Fibroblast of lung (primary cell): ENCODE measurements at regions not wholly inside any gene's neighbourhood (a gene's known extent, or its start where the extent isn't known, plus 50 kb on each side); places are given as distances from the start of the nearest gene placed in this dataset.

ENCODE experiments used
- DNase-seq, 2 donors: peaks; one replicate each; pipeline versions ENCODE4 v3.0.0 to v3.0.0-alpha.2; 2010; ENCODE audit warnings: low read depth in 2 of 2
- H2AFZ ChIP-seq: 2 replicates; pipeline ENCODE4 v1.5.1; 2012; ENCODE audit warnings: low read length, control low read depth, inconsistent platforms
- H3K27ac ChIP-seq: 2 replicates; pipeline ENCODE4 v1.5.1; 2011; ENCODE audit warnings: low read length, control low read depth; ENCODE audit not compliant: insufficient read depth
- H3K27me3 ChIP-seq: 2 replicates; pipeline ENCODE4 v1.5.1; 2011; ENCODE audit warnings: mild to moderate bottlenecking, low read length; ENCODE audit not compliant: control insufficient read depth, insufficient read depth
- H3K36me3 ChIP-seq: 2 replicates; pipeline ENCODE4 v1.5.1; 2011; ENCODE audit warnings: low read length; ENCODE audit not compliant: control insufficient read depth, insufficient read depth
- H3K4me1 ChIP-seq: 2 replicates; pipeline ENCODE4 v1.5.1; 2011; ENCODE audit warnings: low read length; ENCODE audit not compliant: control insufficient read depth, insufficient read depth; ENCODE audit errors: extremely low read depth
- H3K4me2 ChIP-seq: 2 replicates; pipeline ENCODE4 v1.5.1; 2011; ENCODE audit warnings: low read length, control low read depth; ENCODE audit not compliant: insufficient read depth; ENCODE audit errors: extremely low read depth
- H3K4me3 ChIP-seq, 4 experiments: fragments of 200-600 bp in 1 of 4; sonication (generic) in 1 of 4; replicated peaks in 1 of 4; 2 replicates each; pipeline ENCODE4 v1.5.1; 2011 to 2016; ENCODE audit warnings: low read length in 4 of 4, low read depth in 3 of 4, mild to moderate bottlenecking in 3 of 4, control low read depth in 2 of 4, inconsistent platforms in 1 of 4, mixed read lengths in 1 of 4; ENCODE audit not compliant: insufficient read depth in 1 of 4; ENCODE audit errors: control extremely low read depth in 1 of 4
- H3K79me2 ChIP-seq: 2 replicates; pipeline ENCODE4 v1.5.1; 2012; ENCODE audit warnings: mild to moderate bottlenecking, low read length, inconsistent platforms; ENCODE audit not compliant: control insufficient read depth, insufficient read depth
- H3K9ac ChIP-seq: 2 replicates; pipeline ENCODE4 v1.5.1; 2011; ENCODE audit warnings: mild to moderate bottlenecking, low read length, control low read depth; ENCODE audit not compliant: insufficient read depth
- H3K9me3 ChIP-seq: 2 replicates; pipeline ENCODE4 v1.5.1; 2012; ENCODE audit warnings: low read depth, low read length; ENCODE audit not compliant: control insufficient read depth, insufficient read depth
- H4K20me1 ChIP-seq: 2 replicates; pipeline ENCODE4 v1.5.1; 2011; ENCODE audit warnings: low read length; ENCODE audit not compliant: control insufficient read depth, insufficient read depth; ENCODE audit errors: extremely low read depth
- CTCF ChIP-seq, 2 donors: IDR thresholded peaks in 1 of 2; conservative IDR thresholded peaks in 1 of 2; 1 replicate in 1 of 2; 2 replicates in 1 of 2; pipeline ENCODE4 v1.5.1; 2011 to 2012; ENCODE audit warnings: low read length in 2 of 2, control low read depth in 1 of 2, inconsistent platforms in 1 of 2, low read depth in 1 of 2, mild to moderate bottlenecking in 1 of 2
- EZH2 ChIP-seq: IDR thresholded peaks from 2 replicates; pipeline ENCODE4 v1.5.1; 2012; ENCODE audit warnings: low read length, control low read depth, mild to moderate bottlenecking; ENCODE audit errors: missing control alignments

GRCh38 chr18:37958499-37958898 lies 392.9 kb upstream of the CELF4 start:
- Histone ChIP-seq H3K27me3 (no peaks in the 10 kb centered on the region), H3K4me2 (no peak overlapping the region), H3K27ac (no peak overlapping the region), H2AFZ (no peak overlapping the region), H3K4me1 (no peaks in the 10 kb centered on the region), H3K4me3 (no peak overlapping the region), H4K20me1 (no peaks in the 10 kb centered on the region), H3K9ac (no peak overlapping the region), H3K9me3 (no peaks in the 10 kb centered on the region), H3K36me3 (no peaks in the 10 kb centered on the region), H3K79me2 (no peaks in the 10 kb centered on the region)
- TF ChIP-seq EZH2, result no peak
- TF ChIP-seq CTCF (conservative IDR thresholded peaks at IDR 0.05 in 1 of 2, IDR thresholded peaks at IDR 0.05 in 1 of 2; ENCODE audit: low read depth in 1 of 2, low read length in 2 of 2), result no peak
- DNase-seq, result no peak

GRCh38 chr18:37956902-37957301 lies 391.3 kb upstream of the CELF4 start:
- H3K9ac ChIP-seq, result no peak overlapping the region
- no peaks in the 10 kb centered on the region for H3K36me3 ChIP-seq
- H3K79me2 ChIP-seq, result no peaks in the 10 kb centered on the region
- H3K27me3 ChIP-seq, result no peaks in the 10 kb centered on the region
- no peak overlapping the region for H3K4me3 ChIP-seq
- no peaks in the 10 kb centered on the region for H3K9me3 ChIP-seq
- no peak overlapping the region for H3K27ac ChIP-seq
- H3K4me2 ChIP-seq, result no peak overlapping the region
- no peaks in the 10 kb centered on the region for H4K20me1 ChIP-seq
- H3K4me1 ChIP-seq, result no peaks in the 10 kb centered on the region
- no peak for TF ChIP-seq EZH2
- no peak for DNase-seq
- H2AFZ ChIP-seq, result no peak overlapping the region

GRCh38 chr18:37956020-37956419 lies 390.4 kb upstream of the CELF4 start:
- TF ChIP-seq EZH2 (no peak), CTCF (conservative IDR thresholded peaks at IDR 0.05 in 1 of 2, IDR thresholded peaks at IDR 0.05 in 1 of 2; ENCODE audit: low read depth in 1 of 2, low read length in 2 of 2) (no peak)
- H4K20me1 ChIP-seq, result no peaks in the 10 kb centered on the region
- no peaks in the 10 kb centered on the region for H3K36me3 ChIP-seq
- H3K9ac ChIP-seq, result no peak overlapping the region
- H3K27ac ChIP-seq, result no peak overlapping the region
- no peak overlapping the region for H3K4me2 ChIP-seq
- no peaks in the 10 kb centered on the region for H3K27me3 ChIP-seq
- H2AFZ ChIP-seq, result no peak overlapping the region
- no peak for DNase-seq
- no peak overlapping the region for H3K4me3 ChIP-seq
- no peaks in the 10 kb centered on the region for H3K79me2 ChIP-seq
- H3K4me1 ChIP-seq, result no peaks in the 10 kb centered on the region
- no peaks in the 10 kb centered on the region for H3K9me3 ChIP-seq

- no peak for DNase-seq
These were observed 389.6 kb upstream of the CELF4 start for GRCh38 chr18:37955201-37955600.

More at GRCh38 chr18:37955201-37955600, 389.6 kb upstream of the CELF4 start:
- Histone ChIP-seq H3K79me2 (no peaks in the 10 kb centered on the region), H2AFZ (no peak overlapping the region), H3K27me3 (no peaks in the 10 kb centered on the region), H3K9me3 (no peaks in the 10 kb centered on the region), H3K27ac (no peak overlapping the region), H3K4me1 (no peaks in the 10 kb centered on the region), H4K20me1 (no peaks in the 10 kb centered on the region), H3K9ac (no peak overlapping the region), H3K4me3 (no peak overlapping the region), H3K4me2 (no peak overlapping the region), H3K36me3 (no peaks in the 10 kb centered on the region)
- TF ChIP-seq CTCF (conservative IDR thresholded peaks at IDR 0.05 in 1 of 2, IDR thresholded peaks at IDR 0.05 in 1 of 2; ENCODE audit: low read depth in 1 of 2, low read length in 2 of 2) (no peak), EZH2 (no peak)
